OCI-LY3 (cell line): ENCODE measurements at regions not wholly inside any gene's neighbourhood (a gene's known extent, or its start where the extent isn't known, plus 50 kb on each side); places are given as distances from the start of the nearest gene placed in this dataset.

Experiments
- H2AFZ ChIP-seq: fragments of 200-600, 300-600 bp; shearing (Covaris generic); 2 replicates; pipeline ENCODE4 v1.6.0; 2014; ENCODE audit warnings: antibody characterized with exemption, low read depth, low read length
- H3K27ac ChIP-seq: fragments of 200-600, 300-600 bp; sonication (generic); 2 replicates; pipeline ENCODE4 v1.5.1; 2014; ENCODE audit warnings: mild to moderate bottlenecking, low read length, moderate library complexity, mixed read lengths
- H3K27me3 ChIP-seq: fragments of 200-600, 300-600 bp; sonication (generic); 2 replicates; pipeline ENCODE4 v1.6.1; 2014; ENCODE audit warnings: low read depth, low read length, mixed read lengths
- H3K36me3 ChIP-seq: fragments of 200-600, 300-600 bp; sonication (generic); replicated peaks from 2 replicates; pipeline ENCODE3; 2014; ENCODE audit warnings: low read depth, low read length, mixed read lengths
- H3K4me1 ChIP-seq: fragments of 300-600, 200-600 bp; sonication (generic); 2 replicates; pipeline ENCODE4 v1.6.1; 2014; ENCODE audit warnings: low read length, mixed read lengths
- H3K4me2 ChIP-seq: fragments of 200-600, 300-600 bp; sonication (generic); 2 replicates; pipeline ENCODE4 v1.6.1; 2014; ENCODE audit warnings: low read length, mixed read lengths
- H3K4me3 ChIP-seq: fragments of 300-600, 200-600 bp; sonication (generic); 2 replicates; pipeline ENCODE4 v1.5.1; 2014; ENCODE audit warnings: antibody characterized with exemption, mild to moderate bottlenecking, low read length, moderate library complexity
- H3K79me2 ChIP-seq: fragments of 300-600, 200-600 bp; shearing (Covaris generic); 2 replicates; pipeline ENCODE4 v1.6.1; 2014; ENCODE audit warnings: mild to moderate bottlenecking, low read length, mixed read lengths
- H3K9ac ChIP-seq: fragments of 300-600, 200-600 bp; shearing (Covaris generic); 2 replicates; pipeline ENCODE4 v1.6.0; 2014; ENCODE audit warnings: mild to moderate bottlenecking, low read length, moderate library complexity
- H3K9me3 ChIP-seq: fragments of 200-600, 300-600 bp; shearing (Covaris generic); 2 replicates; pipeline ENCODE4 v1.6.1; 2014; ENCODE audit warnings: low read length, mixed read lengths; ENCODE audit not compliant: insufficient read depth
- H4K20me1 ChIP-seq: fragments of 200-600, 300-600 bp; sonication (generic); 2 replicates; pipeline ENCODE4 v1.6.1; 2016; ENCODE audit warnings: low read length, mixed read lengths; ENCODE audit not compliant: insufficient read depth
- EZH2phosphoT487 ChIP-seq: fragments of 200-600 bp; shearing (Covaris generic); IDR thresholded peaks from 2 replicates; pipeline ENCODE4 v1.6.1; 2018; ENCODE audit warnings: antibody characterized with exemption, mixed run types, low read depth
- TF ChIP-seq, protein P1 (sequence below): fragments of 200-600, 300-600 bp; sonication (generic); IDR thresholded peaks from 2 replicates; pipeline ENCODE4 v1.5.1; 2014; ENCODE audit warnings: antibody characterized with exemption, low read length, low read depth

DNA sequence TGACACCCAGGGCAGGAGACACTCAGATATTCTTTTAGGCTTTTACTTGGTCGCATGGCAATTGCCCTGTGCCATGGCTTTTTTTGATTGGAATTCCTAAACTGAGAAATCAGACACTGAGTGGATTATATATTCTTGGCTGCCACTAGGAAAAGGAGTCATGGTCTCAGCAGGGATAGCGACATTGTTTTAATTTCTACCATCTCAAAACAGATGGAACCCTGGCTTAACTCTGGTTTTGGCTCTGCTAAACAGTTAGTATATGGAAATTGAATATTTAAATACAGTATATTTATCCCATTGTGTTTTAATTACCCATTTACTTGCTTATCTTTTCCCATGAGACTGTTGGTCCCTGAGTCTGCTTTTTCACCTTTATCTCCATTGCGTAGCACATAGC, 84.0 kb downstream of the DACT1 start:
- TF ChIP-seq EZH2phosphoT487 = no peak
- TF ChIP-seq, protein P1, sequence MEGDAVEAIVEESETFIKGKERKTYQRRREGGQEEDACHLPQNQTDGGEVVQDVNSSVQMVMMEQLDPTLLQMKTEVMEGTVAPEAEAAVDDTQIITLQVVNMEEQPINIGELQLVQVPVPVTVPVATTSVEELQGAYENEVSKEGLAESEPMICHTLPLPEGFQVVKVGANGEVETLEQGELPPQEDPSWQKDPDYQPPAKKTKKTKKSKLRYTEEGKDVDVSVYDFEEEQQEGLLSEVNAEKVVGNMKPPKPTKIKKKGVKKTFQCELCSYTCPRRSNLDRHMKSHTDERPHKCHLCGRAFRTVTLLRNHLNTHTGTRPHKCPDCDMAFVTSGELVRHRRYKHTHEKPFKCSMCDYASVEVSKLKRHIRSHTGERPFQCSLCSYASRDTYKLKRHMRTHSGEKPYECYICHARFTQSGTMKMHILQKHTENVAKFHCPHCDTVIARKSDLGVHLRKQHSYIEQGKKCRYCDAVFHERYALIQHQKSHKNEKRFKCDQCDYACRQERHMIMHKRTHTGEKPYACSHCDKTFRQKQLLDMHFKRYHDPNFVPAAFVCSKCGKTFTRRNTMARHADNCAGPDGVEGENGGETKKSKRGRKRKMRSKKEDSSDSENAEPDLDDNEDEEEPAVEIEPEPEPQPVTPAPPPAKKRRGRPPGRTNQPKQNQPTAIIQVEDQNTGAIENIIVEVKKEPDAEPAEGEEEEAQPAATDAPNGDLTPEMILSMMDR = no peak
- Histone ChIP-seq H3K36me3 (no peaks in the 10 kb centered on the region), H3K4me1 (peaks cover 16% of the 10 kb centered on the region), H4K20me1 (no peaks in the 10 kb centered on the region), H3K27ac (no peak overlapping the region), H3K9me3 (0 out of 2 replicates have a peak, but pooled peaks cover 3% of the 10 kb centered on the region), H3K9ac (no peak overlapping the region), H3K27me3 (no peaks in the 10 kb centered on the region), H3K79me2 (no peaks in the 10 kb centered on the region), H3K4me2 (no peak overlapping the region), H3K4me3 (no peak overlapping the region), H2AFZ (no peak overlapping the region)

DNA sequence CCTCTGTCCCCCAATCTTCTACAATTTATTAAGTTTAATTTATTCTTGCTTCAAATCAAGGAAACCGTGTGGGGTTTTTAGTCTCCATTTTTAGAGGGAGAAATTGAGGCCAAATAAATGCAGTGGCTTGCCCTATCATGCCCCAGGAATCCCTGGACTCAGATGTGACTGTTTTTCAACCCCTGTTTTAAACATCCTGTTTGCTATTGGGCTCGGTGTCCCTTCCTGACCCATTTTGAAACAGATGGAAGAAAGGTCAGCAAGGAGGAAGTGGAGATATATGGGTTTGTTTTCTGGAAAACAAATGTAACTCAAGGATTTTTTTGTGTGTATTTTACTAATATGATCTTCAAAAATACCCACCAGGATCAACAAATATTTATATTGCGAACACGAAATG, 84.7 kb downstream of the DACT1 start:
- no peaks in the 10 kb centered on the region for H3K27me3 ChIP-seq
- H2AFZ ChIP-seq = no peak overlapping the region
- no peak overlapping the region for H3K27ac ChIP-seq
- no peaks in the 10 kb centered on the region for H4K20me1 ChIP-seq
- H3K4me1 ChIP-seq = peaks cover 16% of the 10 kb centered on the region
- H3K79me2 ChIP-seq = no peaks in the 10 kb centered on the region
- H3K4me3 ChIP-seq = no peak overlapping the region
- H3K36me3 ChIP-seq = no peaks in the 10 kb centered on the region
- H3K9ac ChIP-seq = no peak overlapping the region
- 0 out of 2 replicates have a peak, but pooled peaks cover 3% of the 10 kb centered on the region for H3K9me3 ChIP-seq
- TF ChIP-seq EZH2phosphoT487 = no peak
- TF ChIP-seq, protein P1 = no peak
- no peak overlapping the region for H3K4me2 ChIP-seq

GRCh38 chr14:58724206-58724605, 86.4 kb downstream of the DACT1 start:
- H3K79me2 ChIP-seq = no peaks in the 10 kb centered on the region
- no peaks in the 10 kb centered on the region for H3K36me3 ChIP-seq
- no peak overlapping the region for H3K9ac ChIP-seq
- no peak overlapping the region for H3K4me3 ChIP-seq
- no peaks in the 10 kb centered on the region for H3K27me3 ChIP-seq
- H3K4me2 ChIP-seq = no peak overlapping the region
- H2AFZ ChIP-seq = no peak overlapping the region
- H3K9me3 ChIP-seq = 0 out of 2 replicates have a peak, but pooled peaks cover 3% of the 10 kb centered on the region
- TF ChIP-seq, protein P1 = no peak
- no peak for TF ChIP-seq EZH2phosphoT487
- no peaks in the 10 kb centered on the region for H4K20me1 ChIP-seq
- H3K4me1 ChIP-seq = peaks cover 10% of the 10 kb centered on the region
- H3K27ac ChIP-seq = no peak overlapping the region

GRCh38 chr14:58724702-58725101, 86.9 kb downstream of the DACT1 start:
- Histone ChIP-seq H3K27me3 (no peaks in the 10 kb centered on the region), H3K27ac (no peak overlapping the region), H3K4me1 (peaks cover 10% of the 10 kb centered on the region), H4K20me1 (no peaks in the 10 kb centered on the region), H3K79me2 (no peaks in the 10 kb centered on the region), H2AFZ (no peak overlapping the region), H3K4me3 (no peak overlapping the region), H3K36me3 (no peaks in the 10 kb centered on the region), H3K4me2 (no peak overlapping the region), H3K9me3 (0 out of 2 replicates have a peak, but pooled peaks cover 3% of the 10 kb centered on the region), H3K9ac (no peak overlapping the region)
- TF ChIP-seq, protein P1 = no peak
- no peak for TF ChIP-seq EZH2phosphoT487
